Effector memory CD4-positive, alpha-beta T cell (primary cell): ENCODE measurements at regions not wholly inside any gene's neighbourhood (a gene's known extent, or its start where the extent isn't known, plus 50 kb on each side); places are given as distances from the start of the nearest gene placed in this dataset.

Experiments used
- DNase-seq, 3 donors: peaks; one replicate each; pipeline ENCODE4 v3.0.0-alpha.2; 2020
- H3K27ac ChIP-seq: 2 replicates; pipeline ENCODE4 v1.7.0; 2013; ENCODE audit warnings: mild to moderate bottlenecking, low read length, moderate library complexity; ENCODE audit not compliant: insufficient read depth, poor library complexity, severe bottlenecking
- H3K27me3 ChIP-seq: replicated peaks from 2 replicates; pipeline ENCODE4 v1.7.0; 2013; ENCODE audit warnings: mild to moderate bottlenecking, low read length; ENCODE audit not compliant: insufficient read depth, control insufficient read depth, poor library complexity, severe bottlenecking
- H3K36me3 ChIP-seq: 2 replicates; pipeline ENCODE4 v1.7.0; 2013; ENCODE audit warnings: mild to moderate bottlenecking, low read length, moderate library complexity; ENCODE audit not compliant: control insufficient read depth, insufficient read depth
- H3K4me1 ChIP-seq: 2 replicates; pipeline ENCODE4 v1.7.0; 2013; ENCODE audit warnings: low read length, mild to moderate bottlenecking; ENCODE audit not compliant: control insufficient read depth, insufficient read depth, poor library complexity, severe bottlenecking
- H3K4me3 ChIP-seq: 2 replicates; pipeline ENCODE4 v1.7.0; 2013; ENCODE audit warnings: low read length, low read depth, mild to moderate bottlenecking; ENCODE audit not compliant: insufficient read depth, poor library complexity, severe bottlenecking
- H3K9me3 ChIP-seq: 2 replicates; pipeline ENCODE4 v1.7.0; 2013; ENCODE audit warnings: mild to moderate bottlenecking, low read length, moderate library complexity; ENCODE audit not compliant: control insufficient read depth

DNA sequence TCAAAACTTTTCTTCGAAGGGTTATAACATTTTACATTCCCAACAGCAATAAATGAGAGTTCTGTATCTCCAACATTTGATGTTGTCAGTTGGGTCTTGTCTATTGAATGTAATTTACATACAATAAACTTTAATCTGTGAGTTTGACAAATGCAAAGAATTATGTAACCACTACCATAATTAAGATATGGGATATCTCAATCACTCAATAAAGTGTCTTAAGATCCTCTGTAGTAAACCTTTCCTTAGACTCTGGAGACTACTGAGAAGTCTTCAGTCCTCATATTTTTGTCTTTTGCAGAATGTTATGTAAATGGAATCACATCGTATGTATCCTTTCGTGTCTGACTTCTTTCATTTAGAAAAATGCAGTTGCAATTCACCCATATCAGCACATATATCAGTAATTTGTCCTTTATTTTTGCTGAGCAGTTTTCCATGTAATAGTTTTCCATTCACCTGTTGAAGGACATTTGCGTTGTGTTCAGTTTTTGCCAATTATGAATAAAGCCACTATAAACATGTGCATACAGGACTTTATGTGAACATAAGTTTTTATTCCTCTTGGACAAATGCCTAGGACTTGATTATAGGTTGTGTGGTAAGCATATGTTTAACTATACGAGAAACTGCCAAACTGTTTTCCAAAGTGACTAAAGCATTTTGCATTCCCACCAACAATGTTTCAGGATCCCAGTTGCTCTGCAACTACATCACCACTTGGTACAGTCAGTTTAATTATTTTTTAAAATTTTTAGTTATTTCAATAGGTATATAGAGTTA, 784.6 kb upstream of the ZNF608 start:
- Histone ChIP-seq H3K9me3 (no peaks in the 10 kb centered on the region), H3K4me1 (no peaks in the 10 kb centered on the region)
- no peak for DNase-seq

GRCh38 chr5:125536095-125536494, 789.7 kb upstream of the ZNF608 start:
- no peaks in the 10 kb centered on the region for H3K27me3 ChIP-seq
- no peak overlapping the region for H3K4me3 ChIP-seq
- H3K36me3 ChIP-seq: no peaks in the 10 kb centered on the region
- no peaks in the 10 kb centered on the region for H3K9me3 ChIP-seq
- DNase-seq: no peak
- no peak overlapping the region for H3K27ac ChIP-seq
- H3K4me1 ChIP-seq: no peaks in the 10 kb centered on the region

More for the DNA sequence above, 784.6 kb upstream of the ZNF608 start:
- no peaks in the 10 kb centered on the region for H3K27me3 ChIP-seq
- no peaks in the 10 kb centered on the region for H3K36me3 ChIP-seq
- no peak overlapping the region for H3K4me3 ChIP-seq
- no peak overlapping the region for H3K27ac ChIP-seq

GRCh38 chr5:125536582-125536981, 790.1 kb upstream of the ZNF608 start:
- Histone ChIP-seq H3K4me1 (no peaks in the 10 kb centered on the region), H3K27me3 (no peaks in the 10 kb centered on the region), H3K9me3 (no peaks in the 10 kb centered on the region), H3K27ac (no peak overlapping the region), H3K4me3 (no peak overlapping the region), H3K36me3 (no peaks in the 10 kb centered on the region)
- DNase-seq: no peak

DNA sequence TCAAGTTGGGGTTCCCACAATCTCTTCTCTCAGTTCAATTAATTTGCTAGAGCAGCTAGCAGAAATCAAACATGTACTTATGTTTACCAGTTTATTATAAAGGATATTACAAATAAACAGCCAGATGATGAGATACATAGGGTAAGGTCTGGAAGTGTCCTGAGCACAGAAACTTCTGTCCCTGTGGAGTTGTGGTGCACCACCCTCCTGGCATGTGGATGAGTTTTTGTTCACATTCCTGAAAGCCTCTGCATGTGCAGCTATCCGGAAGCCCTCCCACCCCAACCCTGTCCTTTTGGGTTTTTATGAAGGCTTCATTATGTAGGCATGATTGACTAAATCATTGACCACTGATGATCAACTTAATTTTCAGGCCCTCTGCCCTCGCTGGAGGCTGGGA, 791.2 kb upstream of the ZNF608 start:
- DNase-seq: no peak
- Histone ChIP-seq H3K27ac (no peak overlapping the region), H3K27me3 (no peaks in the 10 kb centered on the region), H3K36me3 (no peaks in the 10 kb centered on the region), H3K4me1 (no peaks in the 10 kb centered on the region), H3K9me3 (no peaks in the 10 kb centered on the region), H3K4me3 (no peak overlapping the region)

DNA sequence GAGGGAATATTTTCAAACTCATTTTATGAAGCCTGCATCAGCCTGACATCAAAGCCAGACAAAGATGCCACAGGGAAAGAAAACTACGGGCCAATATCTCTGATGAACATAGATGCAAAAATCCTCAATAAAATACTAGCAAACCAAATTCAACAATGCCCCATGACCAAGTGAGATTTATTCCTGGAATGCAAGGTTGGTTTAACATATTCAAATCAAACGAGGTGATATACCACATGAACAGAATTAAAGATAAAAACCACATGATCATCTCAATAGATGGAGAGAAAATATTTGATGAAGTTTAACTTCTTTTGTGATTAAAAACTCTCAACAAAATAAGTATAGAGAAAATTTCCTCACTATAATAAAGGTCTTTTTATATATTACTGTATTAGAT, 792.0 kb upstream of the ZNF608 start:
- no peaks in the 10 kb centered on the region for H3K27me3 ChIP-seq
- no peak overlapping the region for H3K4me3 ChIP-seq
- no peaks in the 10 kb centered on the region for H3K4me1 ChIP-seq
- no peak overlapping the region for H3K27ac ChIP-seq
- H3K9me3 ChIP-seq: no peaks in the 10 kb centered on the region
- DNase-seq: no peak
- H3K36me3 ChIP-seq: no peaks in the 10 kb centered on the region

- H3K4me3 ChIP-seq: no peak overlapping the region
- H3K27ac ChIP-seq: no peak overlapping the region
- no peaks in the 10 kb centered on the region for H3K36me3 ChIP-seq
- DNase-seq: no peak
- H3K9me3 ChIP-seq: no peaks in the 10 kb centered on the region
- no peaks in the 10 kb centered on the region for H3K27me3 ChIP-seq
- H3K4me1 ChIP-seq: no peaks in the 10 kb centered on the region
These were observed 794.6 kb upstream of the ZNF608 start for GRCh38 chr5:125541085-125541484.

- no peaks in the 10 kb centered on the region for H3K9me3 ChIP-seq
- H3K4me1 ChIP-seq: no peaks in the 10 kb centered on the region
- no peaks in the 10 kb centered on the region for H3K36me3 ChIP-seq
- no peaks in the 10 kb centered on the region for H3K27me3 ChIP-seq
- no peak for DNase-seq
- H3K27ac ChIP-seq: no peak overlapping the region
- no peak overlapping the region for H3K4me3 ChIP-seq
These were observed 803.0 kb upstream of the ZNF608 start for GRCh38 chr5:125549322-125549911.

GRCh38 chr5:125550274-125550673, 803.8 kb upstream of the ZNF608 start:
- Histone ChIP-seq H3K4me1 (no peaks in the 10 kb centered on the region), H3K27ac (no peak overlapping the region), H3K9me3 (no peaks in the 10 kb centered on the region), H3K27me3 (no peaks in the 10 kb centered on the region), H3K36me3 (no peaks in the 10 kb centered on the region), H3K4me3 (no peak overlapping the region)
- no peak for DNase-seq

- Histone ChIP-seq H3K4me1 (no peaks in the 10 kb centered on the region), H3K4me3 (no peak overlapping the region), H3K27me3 (no peaks in the 10 kb centered on the region), H3K27ac (no peak overlapping the region), H3K9me3 (no peaks in the 10 kb centered on the region), H3K36me3 (no peaks in the 10 kb centered on the region)
- no peak for DNase-seq
These were observed 804.8 kb upstream of the ZNF608 start for GRCh38 chr5:125551246-125551645.

DNA sequence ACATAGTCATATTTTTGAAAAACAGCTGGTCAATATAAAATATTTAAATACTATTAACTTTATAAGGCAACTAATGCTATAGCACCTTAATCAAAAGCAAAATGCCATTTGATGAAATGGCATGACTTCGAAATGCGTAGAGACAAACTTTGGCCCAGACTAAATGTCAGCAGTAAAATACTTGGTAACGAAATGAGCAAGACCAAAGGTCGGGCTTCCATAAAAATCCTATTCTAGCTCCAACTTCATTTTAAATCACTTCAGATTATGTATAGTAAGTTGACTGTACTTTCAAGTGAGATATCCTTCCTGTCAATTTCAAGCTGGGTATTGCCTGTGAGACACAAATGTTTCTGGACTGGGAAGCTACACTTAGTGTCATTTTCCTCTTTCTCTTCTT, 805.4 kb upstream of the ZNF608 start:
- Histone ChIP-seq H3K27me3 (no peaks in the 10 kb centered on the region), H3K27ac (no peak overlapping the region), H3K4me3 (no peak overlapping the region), H3K9me3 (no peaks in the 10 kb centered on the region), H3K4me1 (no peaks in the 10 kb centered on the region), H3K36me3 (no peaks in the 10 kb centered on the region)
- DNase-seq: no peak
